GM23338 (cell line): ENCODE measurements at regions not wholly inside any gene's neighbourhood (a gene's known extent, or its start where the extent isn't known, plus 50 kb on each side); places are given as distances from the start of the nearest gene placed in this dataset.

Source experiments
- ATAC-seq: fragments of 200-7000 bp; cut with Tn5 transposase; 3 replicates; pipeline ENCODE4 v1.9.1; 2020
- DNase-seq: peaks from one replicate; pipeline ENCODE4 v3.0.0-alpha.2; 2015; ENCODE audit warnings: low spot score
- H2AFZ ChIP-seq: fragments of 200-600 bp; sonication (generic); 2 replicates; pipeline ENCODE4 v1.8.0; 2016; ENCODE audit warnings: antibody characterized with exemption, mild to moderate bottlenecking, moderate library complexity
- H3F3A ChIP-seq: fragments of 200-600 bp; sonication (generic); replicated peaks from 2 replicates; pipeline ENCODE4 v1.8.0; 2017; ENCODE audit warnings: antibody characterized with exemption, mixed run types, low read depth
- H3K27ac ChIP-seq: fragments of 200-600 bp; sonication (generic); 2 replicates; pipeline ENCODE4 v1.6.1; 2016; ENCODE audit warnings: low read depth
- H3K27me3 ChIP-seq: fragments of 200-600 bp; sonication (generic); 2 replicates; pipeline ENCODE4 v1.8.0; 2016; ENCODE audit warnings: mild to moderate bottlenecking, mixed run types, moderate library complexity; ENCODE audit not compliant: insufficient read depth
- H3K36me3 ChIP-seq: fragments of 200-600 bp; sonication (generic); 2 replicates; pipeline ENCODE4 v1.8.0; 2016; ENCODE audit warnings: mild to moderate bottlenecking; ENCODE audit not compliant: insufficient read depth
- H3K4me1 ChIP-seq: fragments of 200-600 bp; sonication (generic); 2 replicates; pipeline ENCODE4 v1.8.0; 2016; ENCODE audit warnings: mild to moderate bottlenecking, moderate library complexity; ENCODE audit not compliant: insufficient read depth
- H3K4me2 ChIP-seq: fragments of 200-600 bp; sonication (generic); 2 replicates; pipeline ENCODE4 v1.7.1; 2017; ENCODE audit warnings: mixed run types
- H3K4me3 ChIP-seq: fragments of 200-600 bp; sonication (generic); 2 replicates; pipeline ENCODE4 v1.6.1; 2016; ENCODE audit warnings: mixed run types
- H3K79me2 ChIP-seq: fragments of 200-600 bp; sonication (generic); replicated peaks from 2 replicates; pipeline ENCODE4 v1.8.0; 2017; ENCODE audit warnings: mild to moderate bottlenecking; ENCODE audit not compliant: insufficient read depth
- H3K9me2 ChIP-seq: fragments of 200-600 bp; sonication (generic); 2 replicates; pipeline ENCODE4 v1.8.0; 2017; ENCODE audit not compliant: insufficient read depth
- H4K20me1 ChIP-seq: fragments of 200-600 bp; sonication (generic); replicated peaks from 2 replicates; pipeline ENCODE4 v1.8.0; 2017; ENCODE audit warnings: mild to moderate bottlenecking; ENCODE audit not compliant: insufficient read depth
- H3K27ac Mint-ChIP-seq: 2 replicates; pipeline ENCODE4 v1.8.0; 2020; ENCODE audit warnings: inconsistent platforms, mild to moderate bottlenecking, moderate library complexity, mixed read lengths
- H3K27me3 Mint-ChIP-seq: 3 replicates; pipeline ENCODE4 v1.8.0; 2022; ENCODE audit warnings: low read depth, mild to moderate bottlenecking, moderate library complexity, mixed read lengths, inconsistent platforms; ENCODE audit not compliant: insufficient read depth, poor library complexity
- H3K36me3 Mint-ChIP-seq: 3 replicates; pipeline ENCODE4 v1.8.0; 2021; ENCODE audit warnings: low read depth, mild to moderate bottlenecking, inconsistent platforms, moderate library complexity, mixed read lengths
- H3K4me1 Mint-ChIP-seq: 3 replicates; pipeline ENCODE4 v1.8.0; 2020; ENCODE audit warnings: mild to moderate bottlenecking, inconsistent platforms, mixed read lengths
- H3K4me3 Mint-ChIP-seq: 3 replicates; pipeline ENCODE4 v1.8.0; 2021; ENCODE audit warnings: moderate library complexity, mild to moderate bottlenecking, inconsistent platforms, mixed read lengths
- H3K9me3 Mint-ChIP-seq: 3 replicates; pipeline ENCODE4 v1.8.0; 2020; ENCODE audit warnings: moderate library complexity, mild to moderate bottlenecking, inconsistent platforms, mixed read lengths
- CREB1 ChIP-seq: fragments of 250-450 bp; sonication (Bioruptor Pico); IDR thresholded peaks from 2 replicates; pipeline ENCODE4 v1.5.0; 2020; ENCODE audit warnings: low read depth, mild to moderate bottlenecking, moderate library complexity
- EZH2 ChIP-seq: fragments of 200-600 bp; sonication (generic); IDR thresholded peaks from one replicate; pipeline ENCODE4 v1.8.0; 2017; ENCODE audit warnings: antibody characterized with exemption, mild to moderate bottlenecking, low read depth; ENCODE audit not compliant: unreplicated experiment
- JUNB ChIP-seq: IDR thresholded peaks from one replicate; pipeline ENCODE4 v1.6.1; 2016; ENCODE audit warnings: antibody characterized with exemption; ENCODE audit not compliant: unreplicated experiment
- NANOG ChIP-seq: IDR thresholded peaks from 2 replicates; pipeline ENCODE4 v1.6.1; 2016; ENCODE audit warnings: antibody characterized with exemption, borderline replicate concordance
- POLR2AphosphoS5 ChIP-seq: IDR thresholded peaks from 2 replicates; pipeline ENCODE4 v1.6.1; 2016; ENCODE audit warnings: antibody characterized with exemption, low read depth
- STAT1 ChIP-seq: IDR thresholded peaks from one replicate; pipeline ENCODE4 v1.6.1; 2016; ENCODE audit warnings: antibody characterized with exemption; ENCODE audit not compliant: unreplicated experiment
- TF ChIP-seq, protein P1 (sequence below): IDR thresholded peaks from 2 replicates; pipeline ENCODE4 v1.6.1; 2016; ENCODE audit warnings: antibody characterized with exemption
- TF ChIP-seq, protein P2 (sequence below): IDR thresholded peaks from one replicate; pipeline ENCODE4 v1.6.1; 2018; ENCODE audit warnings: antibody characterized with exemption; ENCODE audit not compliant: unreplicated experiment

- Mint-ChIP-seq H3K27me3 (no peaks in the 10 kb centered on the region), H3K4me1 (no peaks in the 10 kb centered on the region), H3K27ac (no peak overlapping the region), H3K9me3 (no peaks in the 10 kb centered on the region), H3K4me3 (no peak overlapping the region), H3K36me3 (no peaks in the 10 kb centered on the region)
- H3K4me1 ChIP-seq, result no peaks in the 10 kb centered on the region
- no peak for ATAC-seq
- H3K79me2 ChIP-seq, result no peaks in the 10 kb centered on the region
- no peak overlapping the region for H3K27ac ChIP-seq
- no peak overlapping the region for H2AFZ ChIP-seq
- H3K27me3 ChIP-seq, result no peaks in the 10 kb centered on the region
- TF ChIP-seq STAT1 (no peak), JUNB (no peak)
- TF ChIP-seq, protein P1, sequence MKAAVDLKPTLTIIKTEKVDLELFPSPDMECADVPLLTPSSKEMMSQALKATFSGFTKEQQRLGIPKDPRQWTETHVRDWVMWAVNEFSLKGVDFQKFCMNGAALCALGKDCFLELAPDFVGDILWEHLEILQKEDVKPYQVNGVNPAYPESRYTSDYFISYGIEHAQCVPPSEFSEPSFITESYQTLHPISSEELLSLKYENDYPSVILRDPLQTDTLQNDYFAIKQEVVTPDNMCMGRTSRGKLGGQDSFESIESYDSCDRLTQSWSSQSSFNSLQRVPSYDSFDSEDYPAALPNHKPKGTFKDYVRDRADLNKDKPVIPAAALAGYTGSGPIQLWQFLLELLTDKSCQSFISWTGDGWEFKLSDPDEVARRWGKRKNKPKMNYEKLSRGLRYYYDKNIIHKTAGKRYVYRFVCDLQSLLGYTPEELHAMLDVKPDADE, result no peak
- H3K36me3 ChIP-seq, result no peaks in the 10 kb centered on the region
- H3K4me2 ChIP-seq, result no peak overlapping the region
- no peak for DNase-seq
- H4K20me1 ChIP-seq, result no peaks in the 10 kb centered on the region
- no peaks in the 10 kb centered on the region for H3F3A ChIP-seq
- H3K4me3 ChIP-seq, result no peak overlapping the region
- no peaks in the 10 kb centered on the region for H3K9me2 ChIP-seq
Observed at GRCh38 chr2:192952245-192952644, 757.5 kb upstream of the TMEFF2 start.

- Mint-ChIP-seq H3K9me3 (no peaks in the 10 kb centered on the region), H3K36me3 (no peaks in the 10 kb centered on the region), H3K27ac (no peak overlapping the region), H3K4me3 (no peak overlapping the region), H3K4me1 (no peaks in the 10 kb centered on the region), H3K27me3 (no peaks in the 10 kb centered on the region)
- TF ChIP-seq, protein P2, sequence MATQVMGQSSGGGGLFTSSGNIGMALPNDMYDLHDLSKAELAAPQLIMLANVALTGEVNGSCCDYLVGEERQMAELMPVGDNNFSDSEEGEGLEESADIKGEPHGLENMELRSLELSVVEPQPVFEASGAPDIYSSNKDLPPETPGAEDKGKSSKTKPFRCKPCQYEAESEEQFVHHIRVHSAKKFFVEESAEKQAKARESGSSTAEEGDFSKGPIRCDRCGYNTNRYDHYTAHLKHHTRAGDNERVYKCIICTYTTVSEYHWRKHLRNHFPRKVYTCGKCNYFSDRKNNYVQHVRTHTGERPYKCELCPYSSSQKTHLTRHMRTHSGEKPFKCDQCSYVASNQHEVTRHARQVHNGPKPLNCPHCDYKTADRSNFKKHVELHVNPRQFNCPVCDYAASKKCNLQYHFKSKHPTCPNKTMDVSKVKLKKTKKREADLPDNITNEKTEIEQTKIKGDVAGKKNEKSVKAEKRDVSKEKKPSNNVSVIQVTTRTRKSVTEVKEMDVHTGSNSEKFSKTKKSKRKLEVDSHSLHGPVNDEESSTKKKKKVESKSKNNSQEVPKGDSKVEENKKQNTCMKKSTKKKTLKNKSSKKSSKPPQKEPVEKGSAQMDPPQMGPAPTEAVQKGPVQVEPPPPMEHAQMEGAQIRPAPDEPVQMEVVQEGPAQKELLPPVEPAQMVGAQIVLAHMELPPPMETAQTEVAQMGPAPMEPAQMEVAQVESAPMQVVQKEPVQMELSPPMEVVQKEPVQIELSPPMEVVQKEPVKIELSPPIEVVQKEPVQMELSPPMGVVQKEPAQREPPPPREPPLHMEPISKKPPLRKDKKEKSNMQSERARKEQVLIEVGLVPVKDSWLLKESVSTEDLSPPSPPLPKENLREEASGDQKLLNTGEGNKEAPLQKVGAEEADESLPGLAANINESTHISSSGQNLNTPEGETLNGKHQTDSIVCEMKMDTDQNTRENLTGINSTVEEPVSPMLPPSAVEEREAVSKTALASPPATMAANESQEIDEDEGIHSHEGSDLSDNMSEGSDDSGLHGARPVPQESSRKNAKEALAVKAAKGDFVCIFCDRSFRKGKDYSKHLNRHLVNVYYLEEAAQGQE, result no peak
- no peak for DNase-seq
- Histone ChIP-seq H3K36me3 (no peaks in the 10 kb centered on the region), H3K27me3 (no peaks in the 10 kb centered on the region), H3K27ac (no peak overlapping the region), H3K9me2 (no peaks in the 10 kb centered on the region), H4K20me1 (no peaks in the 10 kb centered on the region), H3K4me3 (no peak overlapping the region), H2AFZ (no peak overlapping the region), H3K4me1 (no peaks in the 10 kb centered on the region), H3F3A (no peaks in the 10 kb centered on the region), H3K79me2 (no peaks in the 10 kb centered on the region), H3K4me2 (no peak overlapping the region)
- no peak for ATAC-seq
Observed at GRCh38 chr2:192948316-192948715, 753.6 kb upstream of the TMEFF2 start.

DNA sequence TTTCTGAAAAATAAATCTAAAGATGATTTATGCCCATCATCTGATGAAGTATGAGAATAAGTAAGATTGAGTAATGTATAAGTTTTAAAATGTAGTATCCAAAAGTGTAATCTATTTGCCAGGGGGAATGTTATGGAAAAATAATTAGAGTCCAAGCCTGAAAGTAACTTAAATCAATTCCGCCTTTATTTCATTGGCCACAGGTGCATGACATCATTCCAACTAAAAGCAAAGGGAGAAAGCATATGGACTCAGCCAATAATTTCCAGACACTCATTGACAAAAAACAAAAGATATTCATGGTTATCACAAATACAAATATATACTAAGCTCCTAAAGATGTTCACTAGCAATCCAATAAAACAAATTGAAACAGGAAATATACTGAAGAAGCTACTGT lies 752.6 kb upstream of the TMEFF2 start:
- Histone ChIP-seq H2AFZ (no peak overlapping the region), H3K4me3 (no peak overlapping the region), H3K36me3 (no peaks in the 10 kb centered on the region), H3K79me2 (no peaks in the 10 kb centered on the region), H3K27ac (no peak overlapping the region), H3K9me2 (no peaks in the 10 kb centered on the region), H3K27me3 (no peaks in the 10 kb centered on the region), H4K20me1 (no peaks in the 10 kb centered on the region), H3F3A (no peaks in the 10 kb centered on the region), H3K4me1 (no peaks in the 10 kb centered on the region), H3K4me2 (no peak overlapping the region)
- ATAC-seq (no peak), DNase-seq (no peak)
- Mint-ChIP-seq H3K4me3 (no peak overlapping the region), H3K27ac (no peak overlapping the region), H3K36me3 (no peaks in the 10 kb centered on the region), H3K27me3 (no peaks in the 10 kb centered on the region), H3K9me3 (no peaks in the 10 kb centered on the region), H3K4me1 (no peaks in the 10 kb centered on the region)
- TF ChIP-seq JUNB (no peak), CREB1 (no peak), NANOG (no peak), POLR2AphosphoS5 (no peak), EZH2 (no peak)
